ENCODE measurements at regions not wholly inside any gene's neighbourhood (a gene's known extent, or its start where the extent isn't known, plus 50 kb on each side); places are given as distances from the start of the nearest gene placed in this dataset.

GRCh38 chr18:73782405-73782804 is 365.2 kb downstream of the FBXO15 start:
- no peak for DNase-seq

- DNase-seq, result no peak
These were observed 367.4 kb downstream of the FBXO15 start for GRCh38 chr18:73780218-73780617.

DNA sequence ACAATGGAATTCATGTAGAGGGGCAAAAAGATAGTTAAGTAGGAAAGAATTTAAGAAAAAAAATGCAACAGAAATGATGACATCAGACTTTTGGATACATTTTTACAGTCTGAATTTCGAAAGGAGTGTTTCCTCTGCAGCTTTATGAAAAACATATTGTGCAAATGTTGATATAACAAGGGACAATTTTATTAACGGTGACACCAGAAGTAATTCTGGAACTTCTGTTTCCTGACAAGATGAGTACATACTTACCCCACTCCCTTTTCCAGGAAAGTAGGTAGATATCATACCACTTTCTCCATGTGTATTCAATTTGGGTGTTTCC is 369.6 kb downstream of the FBXO15 start:
- no peak for DNase-seq

GRCh38 chr18:73777356-73778031 is 370.1 kb downstream of the FBXO15 start:
- no peak for DNase-seq

DNA sequence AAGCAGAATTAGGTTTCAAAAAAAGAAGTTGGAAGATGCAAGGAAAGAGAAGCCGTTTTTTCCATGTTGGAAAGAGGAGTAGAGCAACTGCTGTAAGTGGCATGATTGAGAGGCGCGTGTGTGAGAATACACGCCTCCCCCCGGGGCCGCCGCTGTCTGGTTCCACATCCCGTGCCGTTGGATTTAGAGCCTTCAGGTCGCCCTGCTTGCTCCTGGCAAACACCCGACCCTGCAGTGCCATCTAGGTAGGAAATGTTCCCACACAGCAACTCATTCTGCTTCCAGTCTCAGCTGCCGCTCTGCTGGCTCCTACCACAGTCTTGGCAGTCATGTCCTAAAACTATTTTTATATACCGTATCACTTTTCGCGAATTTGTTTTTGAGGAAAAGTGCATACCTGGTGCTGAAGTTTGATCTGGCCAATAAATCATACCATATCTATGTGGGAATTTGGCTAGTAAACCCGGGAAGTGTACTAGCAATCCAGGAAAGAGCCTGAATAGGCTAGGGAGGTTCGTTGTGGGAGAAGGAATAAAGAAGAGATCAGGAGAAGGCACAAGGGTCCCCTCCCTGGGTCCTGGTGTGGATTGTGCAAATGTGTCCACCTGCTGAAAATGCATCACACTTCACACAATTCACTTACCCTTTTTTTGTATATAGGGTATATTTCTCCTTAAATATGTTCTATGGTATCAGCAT is 372.7 kb downstream of the FBXO15 start:
- no peak for DNase-seq

GRCh38 chr18:73768043-73768442 is 379.6 kb downstream of the FBXO15 start:
- DNase-seq, result no peak

GRCh38 chr18:73766910-73767515 is 380.6 kb downstream of the FBXO15 start:
- no peak for DNase-seq

- no peak for DNase-seq
These were observed 389.2 kb downstream of the FBXO15 start for GRCh38 chr18:73758446-73758845.

DNA sequence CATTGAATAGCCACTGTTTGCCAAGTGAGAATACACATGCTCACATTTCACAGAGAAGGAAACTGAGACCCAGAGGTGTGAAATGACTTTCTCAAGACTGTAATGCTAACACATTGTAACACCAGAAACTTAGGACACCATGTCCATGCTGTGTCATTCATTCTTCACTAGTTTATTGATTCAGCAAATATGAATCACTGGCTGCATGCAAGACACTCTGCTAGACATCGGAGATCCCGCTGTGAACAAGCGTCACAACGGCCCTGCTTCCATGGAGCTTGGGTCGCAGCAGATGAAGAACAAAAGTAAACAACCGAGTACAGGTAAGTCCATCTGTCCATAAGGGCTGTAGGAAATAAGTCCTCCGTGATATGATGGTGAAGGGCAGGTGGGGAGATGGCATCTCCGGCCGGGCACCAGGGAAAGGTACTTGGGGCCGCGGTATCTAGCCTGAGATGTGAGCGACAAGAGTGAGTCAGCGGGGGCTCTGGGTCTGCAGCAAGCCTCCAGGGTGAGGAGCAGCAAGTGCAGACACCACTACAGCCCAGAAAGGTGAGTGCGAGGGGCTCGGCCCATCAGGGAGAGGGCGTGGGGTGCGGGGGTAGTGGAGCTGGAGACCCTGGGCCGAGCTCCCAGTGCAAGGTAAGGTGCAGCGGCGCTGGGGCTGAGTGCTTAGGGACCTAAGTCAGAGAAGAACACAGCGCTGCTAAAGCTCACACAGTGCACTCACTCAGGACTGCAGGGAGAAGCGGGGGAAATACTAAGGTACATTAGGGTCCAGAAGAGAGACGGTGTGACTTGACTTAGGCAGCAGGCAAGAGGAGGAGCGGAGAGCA is 391.2 kb downstream of the FBXO15 start:
- no peak for DNase-seq

- DNase-seq, result no peak
These were observed 394.7 kb downstream of the FBXO15 start for GRCh38 chr18:73752965-73753364.

DNA sequence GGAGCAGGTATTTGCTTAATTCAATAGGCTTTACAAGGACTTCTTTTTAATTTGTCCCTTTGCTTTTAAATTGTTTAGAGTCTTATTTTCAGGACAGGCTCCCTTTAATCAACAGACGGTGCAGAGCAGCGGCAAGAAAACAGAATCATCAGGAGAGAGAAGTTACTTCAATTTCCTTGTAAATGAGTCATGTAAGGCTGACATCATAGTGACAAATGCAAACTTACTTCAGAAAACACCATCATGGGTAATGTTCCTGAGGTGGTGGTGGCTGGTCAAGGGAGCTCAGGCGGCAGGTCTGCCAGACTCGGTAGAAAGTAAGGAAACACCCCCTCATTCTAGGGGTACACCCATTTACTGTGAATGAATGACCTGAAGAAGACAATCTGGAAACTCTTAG is 395.1 kb downstream of the FBXO15 start:
- DNase-seq, result no peak

- DNase-seq, result no peak
These were observed 397.6 kb downstream of the FBXO15 start for GRCh38 chr18:73750052-73750451.

- no peak for DNase-seq
These were observed 398.3 kb downstream of the FBXO15 start for GRCh38 chr18:73749304-73749703.

DNA sequence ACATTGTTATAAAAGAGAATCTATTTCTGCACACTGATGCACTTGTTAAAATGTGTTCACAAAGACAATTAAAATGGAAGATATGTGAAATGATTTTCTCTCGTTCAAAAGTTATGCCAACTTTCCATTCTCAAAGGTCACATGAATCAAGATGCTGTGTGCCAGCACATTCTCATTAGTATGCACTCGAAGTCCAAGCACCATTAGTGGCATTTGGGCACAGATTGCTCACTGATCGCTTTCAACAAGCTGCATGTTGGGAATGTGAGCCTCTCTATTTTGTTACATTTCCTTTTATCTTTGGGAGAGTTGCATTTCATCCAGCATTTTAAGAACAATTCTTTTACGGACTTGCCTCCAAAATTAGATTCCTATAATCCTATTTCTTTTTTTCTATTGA is 398.9 kb downstream of the FBXO15 start:
- no peak for DNase-seq

- no peak for DNase-seq
These were observed 401.5 kb downstream of the FBXO15 start for GRCh38 chr18:73746101-73746500.

DNA sequence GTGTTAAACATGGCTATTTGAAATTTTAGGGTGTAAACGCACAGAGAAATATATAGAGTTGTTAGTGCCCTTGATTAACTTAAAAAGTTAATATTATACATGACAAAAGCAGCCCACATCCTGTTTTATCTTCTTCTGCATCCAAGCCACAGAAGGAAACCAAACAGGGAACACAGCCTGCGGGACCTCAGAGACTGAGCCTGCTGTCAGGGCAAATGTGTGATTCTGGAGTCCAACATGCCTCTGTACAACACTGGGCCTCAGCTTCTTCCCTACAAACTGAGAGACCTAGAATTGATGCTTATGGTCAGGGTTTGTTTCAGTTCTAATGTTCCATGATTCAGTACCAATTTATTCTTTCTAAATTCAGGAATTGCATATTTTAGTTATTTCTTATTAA is 404.7 kb downstream of the FBXO15 start:
- DNase-seq, result no peak

DNA sequence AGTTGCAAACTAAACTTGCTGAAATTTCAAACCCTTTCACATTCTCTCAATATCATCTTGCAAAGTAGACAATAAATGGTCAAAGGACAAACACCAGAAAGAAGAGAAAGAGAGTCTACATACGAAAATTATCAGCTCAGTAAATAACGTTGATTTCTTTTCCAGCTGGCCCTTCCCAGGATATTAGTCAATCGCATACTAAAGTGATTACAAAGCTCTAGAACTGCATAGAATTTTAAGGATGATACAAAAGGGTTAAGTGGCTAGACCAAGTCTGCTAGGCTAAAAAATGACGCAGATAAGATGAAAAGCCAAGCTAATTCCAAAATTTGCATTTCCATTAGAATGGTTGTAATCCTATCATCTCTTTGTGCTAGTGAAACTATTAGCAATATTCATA is 405.7 kb downstream of the FBXO15 start:
- DNase-seq, result no peak

DNA sequence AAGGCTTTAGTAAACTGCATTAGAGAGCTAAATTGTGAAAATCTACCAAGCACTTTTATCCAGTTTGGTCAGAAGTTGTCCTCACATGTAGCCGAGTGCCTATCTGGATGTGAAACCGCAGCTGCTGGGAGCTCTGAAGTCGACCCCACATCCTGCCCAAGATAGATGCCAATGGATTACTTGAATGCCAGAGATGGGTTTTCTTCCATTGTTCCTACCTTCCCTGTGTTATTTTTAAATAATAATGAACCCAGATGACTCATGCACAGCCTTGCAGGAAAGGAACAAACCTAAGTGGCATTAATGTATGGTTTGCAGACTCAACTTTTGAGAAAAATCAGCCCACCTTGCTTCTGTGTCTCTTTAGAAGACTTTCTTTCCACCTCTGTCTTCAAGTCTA is 408.5 kb downstream of the FBXO15 start:
- DNase-seq, result no peak

- no peak for DNase-seq
These were observed 409.6 kb downstream of the FBXO15 start for GRCh38 chr18:73737990-73738389.

DNA sequence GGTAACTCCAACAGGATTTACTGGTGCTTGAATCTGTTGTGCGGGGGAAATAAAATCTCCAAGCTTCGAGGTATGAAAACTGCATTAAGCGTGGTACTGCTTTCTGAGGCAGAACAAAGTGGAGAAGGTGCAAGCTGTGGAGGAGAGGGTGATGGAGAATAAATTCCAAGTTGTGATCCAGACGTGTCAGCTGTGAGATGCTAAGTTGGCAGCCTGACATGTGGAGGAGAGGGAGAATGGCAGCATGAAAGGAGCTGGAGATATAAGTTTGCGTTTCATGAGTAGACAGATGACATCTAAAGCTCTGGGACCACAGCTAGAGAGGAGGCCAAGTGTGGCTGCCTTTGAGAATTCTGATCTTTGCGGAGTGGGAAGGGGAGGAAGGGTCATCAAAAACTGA is 411.8 kb downstream of the FBXO15 start:
- DNase-seq, result no peak

DNA sequence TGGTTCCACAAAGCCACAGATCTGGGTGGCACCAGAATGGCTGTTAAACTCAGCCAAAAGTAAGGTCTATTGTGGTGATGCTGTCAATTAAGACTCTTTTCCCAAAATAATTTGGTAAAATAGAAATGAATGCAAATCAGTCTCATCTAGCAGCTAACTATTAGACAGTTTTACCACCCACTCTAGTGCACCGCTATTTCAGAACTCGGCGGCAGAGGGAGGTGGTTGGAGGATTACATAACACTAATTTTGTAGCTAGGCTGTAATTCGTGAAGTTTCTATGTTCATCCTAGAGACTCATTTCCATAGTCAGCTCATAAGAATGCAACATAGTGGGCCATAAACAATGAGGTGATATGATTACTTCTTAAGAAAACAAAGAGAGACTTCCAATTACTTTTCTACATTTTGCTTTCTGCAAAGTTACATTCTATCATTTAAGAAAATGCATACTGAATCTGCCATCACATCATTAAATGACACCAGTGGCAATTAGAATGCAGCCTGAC is 413.8 kb downstream of the FBXO15 start:
- DNase-seq, result no peak

GRCh38 chr18:73733376-73733775 is 414.3 kb downstream of the FBXO15 start:
- no peak for DNase-seq

- no peak for DNase-seq
These were observed 419.0 kb downstream of the FBXO15 start for GRCh38 chr18:73728657-73729056.

Data from CD4-positive, alpha-beta T cell treated with Interferon gamma for 1 hour (primary cell).